ENCODE measurements at regions not wholly inside any gene's neighbourhood (a gene's known extent, or its start where the extent isn't known, plus 50 kb on each side); places are given as distances from the start of the nearest gene placed in this dataset.

- TF ChIP-seq CTCF (IDR thresholded peaks at IDR 0.05), result no peak
- TF ChIP-seq POLR2A (IDR thresholded peaks at IDR 0.05), result no peak
These were observed 101.5 kb downstream of the HSPH1 start for GRCh38 chr13:31060220-31060619.

Measured in testis (tissue), 2 donors.